T follicular helper cell (primary cell): ENCODE measurements at regions not wholly inside any gene's neighbourhood (a gene's known extent, or its start where the extent isn't known, plus 50 kb on each side); places are given as distances from the start of the nearest gene placed in this dataset.
"Not testable (repeated sequence)": the region's sequence is repeated elsewhere in the genome, so short reads cannot be mapped to it uniquely, and the experiment has no call there.

Experiments
- DNase-seq: peaks from one replicate; pipeline ENCODE4 v3.0.0-alpha.2; 2020; ENCODE audit warnings: low read depth

DNA sequence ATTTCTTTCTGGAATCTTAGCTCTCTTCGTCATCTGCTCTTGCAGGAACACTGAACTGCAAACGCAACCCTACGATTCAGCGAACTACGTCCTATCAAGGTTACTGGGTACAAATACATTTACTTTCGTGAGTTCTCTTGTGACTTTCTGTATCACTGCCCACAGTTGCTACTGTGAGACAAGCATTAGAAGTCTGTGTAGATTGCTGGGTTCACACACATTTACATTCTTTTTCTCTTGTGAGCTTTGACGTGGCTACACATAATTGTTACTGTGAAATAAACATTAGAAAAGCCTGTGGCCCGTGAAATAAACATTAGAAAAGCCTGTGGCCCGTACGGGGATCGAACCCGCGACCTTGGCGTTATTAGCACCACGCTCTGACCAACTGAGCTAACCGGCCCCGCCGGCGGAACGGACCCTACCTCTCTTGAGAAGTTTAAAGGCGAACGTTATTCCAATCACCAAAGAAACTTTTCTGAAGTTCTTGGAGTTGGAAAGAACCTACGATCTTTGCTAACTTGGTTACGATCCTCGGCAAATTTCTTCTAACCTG is 61.2 kb upstream of the ZNF322 start:
- DNase-seq: not testable (repeated sequence)

GRCh38 chr6:26730019-26730766 is 70.6 kb upstream of the ZNF322 start:
- not testable (repeated sequence) for DNase-seq

DNA sequence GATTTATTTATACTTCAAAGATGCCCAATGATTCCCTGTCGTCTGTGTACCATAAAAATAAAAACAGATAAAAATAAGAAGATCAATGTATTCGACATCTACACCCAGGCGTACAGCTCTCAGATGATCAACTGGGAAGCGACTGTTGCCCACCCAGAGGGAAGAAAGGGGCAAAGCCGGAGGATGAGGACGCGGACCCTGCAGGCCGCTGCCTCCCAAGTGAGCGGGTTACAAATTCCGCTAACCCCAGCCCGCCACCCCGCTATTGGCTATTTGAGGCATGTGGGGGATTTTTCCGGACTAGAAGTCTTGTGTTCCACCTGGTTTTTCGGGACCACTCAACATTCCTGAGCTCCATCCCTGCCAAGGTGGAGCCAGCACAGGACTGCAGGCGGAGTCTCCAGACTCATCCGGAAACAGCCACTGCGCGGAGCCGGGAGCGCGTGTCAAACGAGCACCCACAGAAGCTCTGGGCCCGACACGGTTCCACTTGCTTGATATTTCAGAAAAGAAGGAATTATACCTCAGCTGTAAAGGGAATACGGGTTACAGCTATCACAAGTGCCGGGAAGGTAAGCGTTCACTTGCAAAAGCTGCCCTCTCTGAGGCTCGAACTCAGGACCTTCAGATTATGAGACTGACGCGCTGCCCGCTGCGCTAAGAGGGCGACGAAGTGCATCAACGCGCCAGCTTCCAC is 75.4 kb upstream of the ZNF322 start:
- not testable (repeated sequence) for DNase-seq

GRCh38 chr6:26739811-26740210 is 80.3 kb upstream of the ZNF322 start:
- DNase-seq: no peak

DNA sequence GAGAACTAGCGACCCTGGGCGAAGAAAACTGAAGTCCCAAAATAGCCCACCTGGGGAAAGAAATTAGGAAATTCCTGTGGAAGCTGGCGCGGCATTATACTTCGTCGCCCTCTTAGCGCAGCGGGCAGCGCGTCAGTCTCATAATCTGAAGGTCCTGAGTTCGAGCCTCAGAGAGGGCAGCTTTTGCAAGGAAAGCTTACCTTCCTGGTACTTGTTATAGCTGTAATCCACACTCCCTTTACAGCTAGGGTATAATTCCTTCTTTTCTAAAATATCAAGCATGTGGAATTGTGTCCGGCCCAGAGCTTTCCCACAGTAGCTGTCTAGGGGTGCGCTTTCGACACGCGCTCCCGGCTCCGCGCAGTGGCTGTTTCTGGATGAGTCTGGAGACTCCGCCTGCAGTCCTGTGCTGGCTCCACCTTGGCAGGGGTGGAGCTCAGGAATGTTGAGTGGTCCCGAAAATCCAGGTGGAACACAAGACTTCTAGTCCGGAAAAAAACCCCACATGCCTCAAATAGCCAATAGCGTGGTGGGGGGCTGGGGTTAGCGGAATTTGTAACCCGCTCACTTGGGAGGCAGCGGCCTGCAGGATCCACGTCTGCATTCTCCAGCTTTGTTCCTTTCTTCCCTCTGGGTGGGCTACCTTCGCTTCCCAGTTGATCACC is 83.7 kb upstream of the ZNF322 start:
- no peak for DNase-seq

DNA sequence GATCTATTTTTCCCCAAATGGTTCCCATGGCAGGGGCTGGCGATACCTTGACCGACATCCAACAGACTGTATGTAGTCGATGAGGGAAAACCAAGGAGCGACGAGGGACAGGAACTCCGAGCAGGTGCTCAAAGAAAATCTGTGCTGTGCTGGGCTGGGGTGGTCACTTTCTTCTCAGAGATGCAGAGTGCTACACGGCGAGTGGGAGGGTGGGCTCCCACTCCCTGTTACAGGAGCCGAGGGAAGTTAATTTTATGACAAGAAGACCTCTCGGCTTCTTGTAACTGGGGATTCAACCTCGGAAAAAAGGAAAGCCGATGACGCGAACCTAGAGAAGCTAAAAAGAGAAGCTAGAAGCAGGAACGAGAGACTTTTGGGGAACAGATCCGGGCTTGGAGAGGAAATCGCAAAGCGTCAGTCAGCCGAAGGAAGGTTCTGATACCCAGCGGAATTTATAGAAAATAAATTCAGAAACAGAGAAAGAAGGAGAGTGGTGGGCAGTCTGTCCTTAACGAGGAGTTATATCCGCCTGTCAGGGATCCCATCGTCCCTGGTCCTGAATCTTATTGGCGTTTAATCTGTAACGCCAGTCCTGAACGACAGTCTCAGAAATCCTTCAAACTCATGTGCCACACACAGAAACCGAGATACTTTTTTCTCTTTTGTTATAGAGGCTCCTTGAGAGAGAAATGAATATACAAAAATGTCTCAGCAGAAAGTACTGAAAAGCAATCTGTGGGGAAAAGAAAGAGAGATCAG is 84.6 kb upstream of the ZNF322 start:
- no peak for DNase-seq

- not testable (repeated sequence) for DNase-seq
Observed at GRCh38 chr6:26744837-26745282, 85.3 kb upstream of the ZNF322 start.

- not testable (repeated sequence) for DNase-seq
Observed at GRCh38 chr6:26745964-26746363, 86.4 kb upstream of the ZNF322 start.

DNA sequence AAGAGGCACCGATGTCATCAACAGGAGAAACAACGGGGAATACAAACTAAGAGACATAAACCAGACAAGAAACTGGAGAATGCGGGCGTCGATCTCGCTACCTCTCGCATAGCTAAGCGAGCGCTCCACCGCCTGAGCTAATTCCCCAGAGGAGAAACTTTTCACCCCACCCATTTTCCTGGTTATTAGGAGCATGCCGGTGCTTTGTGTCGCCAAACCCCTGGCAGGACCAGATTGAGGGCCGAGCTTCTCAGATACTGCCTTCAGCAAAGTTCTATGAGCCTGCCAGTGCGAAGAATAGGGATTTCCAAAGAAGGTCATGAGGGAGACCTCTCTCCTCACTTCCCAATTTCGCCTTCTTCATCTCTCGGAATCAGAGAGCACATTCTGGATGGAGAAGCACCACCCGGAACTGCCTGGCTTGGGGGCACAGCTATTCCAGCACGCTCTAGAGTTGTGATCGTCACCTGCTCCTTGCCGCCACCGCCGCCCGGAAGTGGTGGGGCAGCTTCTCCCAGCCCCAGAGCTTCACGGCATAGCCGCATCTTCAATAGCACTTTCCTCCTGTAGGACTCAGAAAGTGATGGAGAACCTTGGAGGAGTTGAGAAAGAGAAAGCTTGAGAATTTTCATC is 89.7 kb upstream of the ZNF322 start:
- not testable (repeated sequence) for DNase-seq

GRCh38 chr6:26749759-26750126 is 90.2 kb upstream of the ZNF322 start:
- not testable (repeated sequence) for DNase-seq

DNA sequence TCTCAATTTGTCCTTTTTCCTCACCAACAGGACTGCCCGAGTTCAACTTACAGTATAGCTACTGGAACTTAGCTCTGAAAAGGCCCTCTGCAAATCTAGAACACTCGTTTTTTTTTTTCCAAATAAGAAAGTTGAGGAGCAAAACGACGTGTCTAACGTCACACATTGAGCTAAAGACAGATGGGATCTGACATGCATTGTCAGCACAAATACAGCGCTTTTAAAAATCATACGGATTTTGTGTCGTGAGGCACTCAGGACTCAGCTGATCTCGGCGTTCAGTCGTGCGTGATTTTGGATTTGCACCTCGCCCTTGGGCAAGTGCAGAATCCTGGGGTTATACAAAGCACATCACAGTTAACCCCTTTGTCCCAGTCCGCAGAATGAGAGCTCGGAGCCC is 94.7 kb upstream of the ZNF322 start:
- no peak for DNase-seq

GRCh38 chr6:26754801-26755200 is 95.3 kb upstream of the ZNF322 start:
- DNase-seq: not testable (repeated sequence)

- DNase-seq: not testable (repeated sequence)
Observed at GRCh38 chr6:26756067-26756805, 96.7 kb upstream of the ZNF322 start.

- not testable (repeated sequence) for DNase-seq
Observed at GRCh38 chr6:26766203-26766902, 106.8 kb upstream of the ZNF322 start.

DNA sequence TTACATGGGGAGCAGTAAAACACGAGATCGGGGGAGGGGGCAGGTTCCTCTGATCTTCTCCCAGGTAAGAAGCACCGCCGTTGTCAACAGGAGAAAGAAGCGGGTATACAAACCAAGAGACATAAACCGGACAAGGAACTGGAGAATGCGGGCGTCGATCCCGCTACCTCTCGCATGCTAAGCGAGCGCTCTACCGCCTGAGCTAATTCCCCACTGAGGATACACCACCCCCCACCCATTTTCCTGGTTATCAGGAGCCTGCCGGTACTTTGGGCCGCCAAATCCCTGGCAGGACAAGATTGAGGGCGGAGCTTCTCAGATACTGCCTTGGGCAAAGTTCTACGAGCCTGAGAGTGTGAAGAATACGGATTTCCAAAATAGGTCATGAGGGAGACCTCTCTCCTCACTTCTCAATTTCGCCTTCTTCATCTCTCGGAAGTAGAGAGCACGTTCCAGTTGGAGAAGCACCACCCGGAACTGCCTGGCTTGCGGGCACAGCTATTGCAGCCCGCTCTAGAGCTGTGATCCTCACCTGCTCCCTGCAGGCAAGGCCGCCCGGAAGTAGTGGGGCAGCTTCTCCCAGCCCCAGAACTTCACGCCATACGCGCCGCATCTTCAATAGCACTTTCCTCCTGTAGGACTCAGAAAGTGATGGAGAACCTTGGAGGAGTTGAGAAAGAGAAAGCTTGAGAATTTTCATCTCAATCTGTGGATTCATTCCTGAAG is 111.6 kb upstream of the ZNF322 start:
- not testable (repeated sequence) for DNase-seq

GRCh38 chr6:26773414-26773813 is 113.9 kb upstream of the ZNF322 start:
- DNase-seq: not testable (repeated sequence)

DNA sequence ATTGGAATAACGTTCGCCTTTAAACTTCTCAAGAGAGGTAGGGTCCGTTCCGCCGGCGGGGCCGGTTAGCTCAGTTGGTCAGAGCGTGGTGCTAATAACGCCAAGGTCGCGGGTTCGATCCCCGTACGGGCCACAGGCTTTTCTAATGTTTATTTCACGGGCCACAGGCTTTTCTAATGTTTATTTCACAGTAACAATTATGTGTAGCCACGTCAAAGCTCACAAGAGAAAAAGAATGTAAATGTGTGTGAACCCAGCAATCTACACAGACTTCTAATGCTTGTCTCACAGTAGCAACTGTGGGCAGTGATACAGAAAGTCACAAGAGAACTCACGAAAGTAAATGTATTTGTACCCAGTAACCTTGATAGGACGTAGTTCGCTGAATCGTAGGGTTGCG is 121.0 kb upstream of the ZNF322 start:
- DNase-seq: not testable (repeated sequence)

- DNase-seq: not testable (repeated sequence)
Observed at GRCh38 chr6:26795474-26796307, 136.1 kb upstream of the ZNF322 start.
